CD14-positive monocyte (primary cell): ENCODE measurements at regions not wholly inside any gene's neighbourhood (a gene's known extent, or its start where the extent isn't known, plus 50 kb on each side); places are given as distances from the start of the nearest gene placed in this dataset.

Experiments
- DNase-seq, 3 donors: peaks; one replicate each; pipeline ENCODE4 v3.0.0-alpha.2; 2011 to 2022
- H2AFZ ChIP-seq: 2 replicates; pipeline ENCODE4 v1.6.0; 2012; ENCODE audit warnings: mild to moderate bottlenecking, low read depth, low read length, inconsistent platforms; ENCODE audit not compliant: insufficient read depth, poor library complexity, severe bottlenecking
- H3K27ac ChIP-seq, 2 donors: 1 replicate in 1 of 2; 2 replicates in 1 of 2; pipeline ENCODE4 v1.5.1; 2012 to 2013; ENCODE audit warnings: low read length in 2 of 2, control low read depth in 1 of 2, inconsistent platforms in 1 of 2, low read depth in 1 of 2, mild to moderate bottlenecking in 1 of 2
- H3K27me3 ChIP-seq, 2 donors: one replicate each; pipeline versions ENCODE4 v1.6.0 to v1.6.1; 2011 to 2013; ENCODE audit warnings: low read length in 2 of 2; ENCODE audit not compliant: control insufficient read depth in 2 of 2, insufficient read depth in 2 of 2
- H3K36me3 ChIP-seq, 2 donors: replicated peaks in 1 of 2; 1 replicate in 1 of 2; 2 replicates in 1 of 2; pipeline versions ENCODE4 v1.5.1 to v1.6.1; 2012 to 2013; ENCODE audit warnings: low read length in 2 of 2, control low read depth in 1 of 2, inconsistent platforms in 1 of 2, mild to moderate bottlenecking in 1 of 2; ENCODE audit not compliant: insufficient read depth in 2 of 2, control insufficient read depth in 1 of 2
- H3K4me1 ChIP-seq, 2 donors: 1 replicate in 1 of 2; 2 replicates in 1 of 2; pipeline versions ENCODE4 v1.5.1 to v1.6.1; 2012 to 2013; ENCODE audit warnings: low read length in 2 of 2, control low read depth in 1 of 2, inconsistent platforms in 1 of 2, mild to moderate bottlenecking in 1 of 2, moderate library complexity in 1 of 2; ENCODE audit not compliant: insufficient read depth in 2 of 2, control insufficient read depth in 1 of 2
- H3K4me2 ChIP-seq: replicated peaks from 2 replicates; pipeline ENCODE3; 2012; ENCODE audit warnings: low read length, moderate library complexity, mild to moderate bottlenecking; ENCODE audit not compliant: poor library complexity, severe bottlenecking; ENCODE audit errors: extremely low read depth
- H3K4me3 ChIP-seq, 3 experiments: fragments of 200-600 bp in 1 of 3; sonication (generic) in 1 of 3; replicated peaks in 1 of 3; 1 replicate in 2 of 3; 2 replicates in 1 of 3; pipeline ENCODE4 v1.5.1; 2011 to 2013; ENCODE audit warnings: low read length in 3 of 3, mild to moderate bottlenecking in 3 of 3, control low read depth in 2 of 3, low read depth in 2 of 3, inconsistent platforms in 1 of 3, moderate library complexity in 1 of 3
- H3K79me2 ChIP-seq: 2 replicates; pipeline ENCODE4 v1.6.0; 2012; ENCODE audit warnings: mild to moderate bottlenecking, control low read depth, inconsistent platforms, low read length, moderate library complexity; ENCODE audit not compliant: insufficient read depth
- H3K9ac ChIP-seq: 2 replicates; pipeline ENCODE4 v1.6.0; 2017; ENCODE audit warnings: low read length, mild to moderate bottlenecking; ENCODE audit not compliant: insufficient read depth, poor library complexity, severe bottlenecking
- H3K9me3 ChIP-seq, 2 donors: replicated peaks in 1 of 2; 1 replicate in 1 of 2; 2 replicates in 1 of 2; pipeline versions ENCODE4 v1.5.1 to v1.6.1; 2012 to 2013; ENCODE audit warnings: low read length in 2 of 2, control low read depth in 1 of 2; ENCODE audit not compliant: control insufficient read depth in 1 of 2, insufficient read depth in 1 of 2
- H4K20me1 ChIP-seq: 2 replicates; pipeline ENCODE4 v1.6.0; 2012; ENCODE audit warnings: mild to moderate bottlenecking, low read length, control low read depth, moderate library complexity; ENCODE audit not compliant: insufficient read depth
- H3K27ac Mint-ChIP-seq, 7 donors: one replicate each; pipeline ENCODE4 v1.8.0; 2020; ENCODE audit warnings: mild to moderate bottlenecking in 7 of 7, mixed read lengths in 7 of 7, moderate library complexity in 6 of 7, inconsistent platforms in 2 of 7
- H3K27me3 Mint-ChIP-seq, 3 donors: one replicate each; pipeline ENCODE4 v1.8.0; 2021 to 2022; ENCODE audit warnings: low read depth in 3 of 3, mild to moderate bottlenecking in 3 of 3, mixed read lengths in 3 of 3, moderate library complexity in 3 of 3, inconsistent platforms in 1 of 3
- H3K36me3 Mint-ChIP-seq, 2 donors: one replicate each; pipeline ENCODE4 v1.8.0; 2020; ENCODE audit warnings: mixed read lengths in 2 of 2, inconsistent platforms in 1 of 2, mild to moderate bottlenecking in 1 of 2
- H3K4me1 Mint-ChIP-seq: one replicate; pipeline ENCODE4 v1.8.0; 2020; ENCODE audit warnings: mild to moderate bottlenecking, mixed read lengths
- H3K4me3 Mint-ChIP-seq, 2 donors: one replicate each; pipeline ENCODE4 v1.8.0; 2020; ENCODE audit warnings: mild to moderate bottlenecking in 2 of 2, mixed read lengths in 2 of 2, moderate library complexity in 1 of 2
- H3K9me3 Mint-ChIP-seq, 7 donors: one replicate each; pipeline ENCODE4 v1.8.0; 2020 to 2022; ENCODE audit warnings: mixed read lengths in 7 of 7, mild to moderate bottlenecking in 6 of 7, moderate library complexity in 6 of 7, inconsistent platforms in 2 of 7
- CTCF ChIP-seq: fragments of 200-600 bp; IDR thresholded peaks from one replicate; pipeline ENCODE4 v1.8.0; 2022; ENCODE audit warnings: antibody characterized with exemption, mild to moderate bottlenecking
- WGBS: methylation state at CpG from one replicate; pipeline ENCODE4 v1.1.5; 2013; ENCODE audit warnings: missing lambda C conversion rate; ENCODE audit not compliant: insufficient coverage; 5-methylcytosine and 5-hydroxymethylcytosine counted together
- intact Hi-C, 2 donors: fragments of 100-400 bp; cut with micrococcal nuclease; formaldehyde crosslinking; loops; one replicate each; pipeline versions ENCODE4 v1.15.0 to v1.15.1; 2023

GRCh38 chr15:95520511-95520910 is 810.0 kb upstream of the NR2F2 start:
- no peak overlapping the region for H3K4me3 ChIP-seq
- no peak overlapping the region for H3K4me2 ChIP-seq
- Mint-ChIP-seq H3K4me1 (no peaks in the 10 kb centered on the region), H3K27ac (no peak overlapping the region), H3K36me3 (no peaks in the 10 kb centered on the region), H3K27me3 (peaks cover 0 to 1% (median 0%) of the 10 kb centered on the region in 3 donors), H3K4me3 (no peak overlapping the region), H3K9me3 (peaks cover 0 to 7% (median 2%) of the 10 kb centered on the region in 7 donors)
- no peak overlapping the region for H2AFZ ChIP-seq
- no peak overlapping the region for H3K9ac ChIP-seq
- H3K36me3 ChIP-seq = no peaks in the 10 kb centered on the region
- H4K20me1 ChIP-seq = no peaks in the 10 kb centered on the region
- no peaks in the 10 kb centered on the region for H3K9me3 ChIP-seq
- no peak for DNase-seq
- 50% methylated on average over 1 of the region's 2 CpGs for WGBS
- H3K4me1 ChIP-seq = no peaks in the 10 kb centered on the region
- H3K27me3 ChIP-seq = no peaks in the 10 kb centered on the region
- no peaks in the 10 kb centered on the region for H3K79me2 ChIP-seq
- intact Hi-C loops = no loop called here
- no peak for TF ChIP-seq CTCF
- H3K27ac ChIP-seq = no peak overlapping the region

GRCh38 chr15:95520922-95521321 is 809.6 kb upstream of the NR2F2 start:
- H3K9ac ChIP-seq = no peak overlapping the region
- H3K4me2 ChIP-seq = no peak overlapping the region
- no peak for DNase-seq
- no peaks in the 10 kb centered on the region for H3K9me3 ChIP-seq
- H3K79me2 ChIP-seq = no peaks in the 10 kb centered on the region
- TF ChIP-seq CTCF = no peak
- intact Hi-C loops = no loop called here
- H3K4me1 ChIP-seq = no peaks in the 10 kb centered on the region
- no peaks in the 10 kb centered on the region for H3K36me3 Mint-ChIP-seq
- no peak overlapping the region for H3K4me3 ChIP-seq
- no peak overlapping the region for H3K27ac Mint-ChIP-seq
- no peaks in the 10 kb centered on the region for H3K4me1 Mint-ChIP-seq
- H3K27me3 Mint-ChIP-seq = peaks cover 0 to 2% (median 1%) of the 10 kb centered on the region in 3 donors
- no peaks in the 10 kb centered on the region for H3K27me3 ChIP-seq
- H3K9me3 Mint-ChIP-seq = peaks cover 0 to 7% (median 2%) of the 10 kb centered on the region in 7 donors
- H3K36me3 ChIP-seq = no peaks in the 10 kb centered on the region
- H3K27ac ChIP-seq = no peak overlapping the region
- WGBS = no CpG with 5 or more reads among the region's 4 CpGs
- H4K20me1 ChIP-seq = no peaks in the 10 kb centered on the region
- H3K4me3 Mint-ChIP-seq = no peak overlapping the region
- H2AFZ ChIP-seq = no peak overlapping the region
